ENCODE measurements at regions not wholly inside any gene's neighbourhood (a gene's known extent, or its start where the extent isn't known, plus 50 kb on each side); places are given as distances from the start of the nearest gene placed in this dataset.

DNA sequence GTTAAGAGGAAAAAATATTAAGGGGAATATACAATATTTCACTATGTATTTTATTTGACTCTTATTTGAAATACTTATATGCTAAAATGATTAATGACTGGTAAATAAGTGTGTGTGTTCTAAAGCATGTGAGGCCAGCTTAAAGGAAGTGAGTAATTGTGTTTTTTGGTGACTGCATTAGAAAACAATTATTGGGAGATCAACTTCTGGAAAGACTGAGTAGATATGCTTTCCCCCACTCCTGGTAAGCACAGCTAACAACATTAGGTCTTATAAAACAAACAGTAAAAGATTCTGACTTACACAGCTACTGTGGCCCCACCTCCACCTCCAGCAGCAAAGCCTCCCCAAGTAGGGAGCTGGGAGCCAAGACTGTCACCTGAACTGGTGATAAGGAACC is 403.0 kb downstream of the SRGAP2C start:
- TF ChIP-seq, protein P1, sequence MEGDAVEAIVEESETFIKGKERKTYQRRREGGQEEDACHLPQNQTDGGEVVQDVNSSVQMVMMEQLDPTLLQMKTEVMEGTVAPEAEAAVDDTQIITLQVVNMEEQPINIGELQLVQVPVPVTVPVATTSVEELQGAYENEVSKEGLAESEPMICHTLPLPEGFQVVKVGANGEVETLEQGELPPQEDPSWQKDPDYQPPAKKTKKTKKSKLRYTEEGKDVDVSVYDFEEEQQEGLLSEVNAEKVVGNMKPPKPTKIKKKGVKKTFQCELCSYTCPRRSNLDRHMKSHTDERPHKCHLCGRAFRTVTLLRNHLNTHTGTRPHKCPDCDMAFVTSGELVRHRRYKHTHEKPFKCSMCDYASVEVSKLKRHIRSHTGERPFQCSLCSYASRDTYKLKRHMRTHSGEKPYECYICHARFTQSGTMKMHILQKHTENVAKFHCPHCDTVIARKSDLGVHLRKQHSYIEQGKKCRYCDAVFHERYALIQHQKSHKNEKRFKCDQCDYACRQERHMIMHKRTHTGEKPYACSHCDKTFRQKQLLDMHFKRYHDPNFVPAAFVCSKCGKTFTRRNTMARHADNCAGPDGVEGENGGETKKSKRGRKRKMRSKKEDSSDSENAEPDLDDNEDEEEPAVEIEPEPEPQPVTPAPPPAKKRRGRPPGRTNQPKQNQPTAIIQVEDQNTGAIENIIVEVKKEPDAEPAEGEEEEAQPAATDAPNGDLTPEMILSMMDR (IDR thresholded peaks at IDR 0.05 in 4 of 5, conservative IDR thresholded peaks at IDR 0.05 in 1 of 5), result no peak
- no peak for TF ChIP-seq POLR2A (IDR thresholded peaks at IDR 0.05)
